ENCODE measurements at regions not wholly inside any gene's neighbourhood (a gene's known extent, or its start where the extent isn't known, plus 50 kb on each side); places are given as distances from the start of the nearest gene placed in this dataset.
"Not testable (repeated sequence)": the region's sequence is repeated elsewhere in the genome, so short reads cannot be mapped to it uniquely, and the experiment has no call there.

- DNase-seq, result no peak
These were observed 175.8 kb upstream of the ANK3 start for GRCh38 chr10:60565492-60565891.

DNA sequence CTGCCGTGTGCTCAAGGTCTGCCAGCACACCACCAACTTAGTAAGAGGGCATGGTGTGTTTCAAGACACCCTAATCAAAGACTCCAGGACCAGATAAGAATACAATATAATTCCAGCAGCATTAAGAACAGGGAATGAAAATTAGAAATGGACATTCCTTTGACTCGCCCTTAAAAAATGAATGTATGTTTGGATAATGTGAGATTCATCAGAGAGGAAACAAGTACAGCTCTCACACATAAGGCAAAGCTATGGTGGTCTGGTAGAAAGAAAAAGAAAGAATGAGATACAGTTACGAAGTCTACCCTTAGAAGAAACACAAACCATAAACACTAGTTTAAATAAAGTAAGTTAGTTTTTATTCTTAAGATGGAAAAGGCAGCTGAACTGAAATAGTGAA lies 174.8 kb upstream of the ANK3 start:
- no peak for DNase-seq

- DNase-seq, result no peak
These were observed 170.8 kb upstream of the ANK3 start for GRCh38 chr10:60560451-60560850.

DNA sequence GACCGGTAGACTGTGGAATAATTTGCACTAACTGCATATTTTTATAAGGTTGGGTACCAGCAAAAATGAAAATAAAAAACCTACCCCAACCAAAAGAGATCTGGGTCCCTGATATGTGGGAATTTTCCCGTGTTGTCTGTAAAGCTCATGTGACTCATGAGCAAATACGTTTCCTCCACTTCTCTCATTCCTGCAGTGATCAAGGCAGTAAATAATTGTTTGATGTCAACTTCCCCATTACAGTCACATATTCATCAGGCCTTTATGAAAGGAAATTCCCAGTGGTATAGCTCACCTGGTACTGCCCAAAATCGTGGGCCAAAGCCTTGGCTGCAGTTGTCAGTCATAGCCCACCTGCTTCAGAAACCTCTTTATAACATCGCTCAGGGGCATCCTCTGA lies 166.0 kb upstream of the ANK3 start:
- DNase-seq, result no peak

DNA sequence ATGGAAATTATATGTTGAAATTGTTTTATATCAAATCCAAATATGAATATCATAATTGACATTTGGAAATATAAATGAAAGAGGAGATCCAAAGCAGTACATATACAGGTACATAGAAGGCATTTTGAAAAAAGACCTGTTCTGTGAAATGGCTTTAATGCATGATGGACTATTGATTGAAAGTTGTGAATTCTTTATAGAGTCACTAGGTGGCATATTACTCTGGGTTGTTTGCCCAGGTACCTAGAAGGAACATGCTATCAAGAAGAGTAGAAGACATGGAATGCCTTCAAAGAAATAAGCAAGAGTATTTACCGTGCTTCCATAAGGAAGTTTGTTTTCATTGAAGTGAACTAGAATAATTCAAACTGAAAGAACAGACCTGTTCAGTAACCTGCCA lies 160.0 kb upstream of the ANK3 start:
- peak; percentile 46 for DNase-seq

DNA sequence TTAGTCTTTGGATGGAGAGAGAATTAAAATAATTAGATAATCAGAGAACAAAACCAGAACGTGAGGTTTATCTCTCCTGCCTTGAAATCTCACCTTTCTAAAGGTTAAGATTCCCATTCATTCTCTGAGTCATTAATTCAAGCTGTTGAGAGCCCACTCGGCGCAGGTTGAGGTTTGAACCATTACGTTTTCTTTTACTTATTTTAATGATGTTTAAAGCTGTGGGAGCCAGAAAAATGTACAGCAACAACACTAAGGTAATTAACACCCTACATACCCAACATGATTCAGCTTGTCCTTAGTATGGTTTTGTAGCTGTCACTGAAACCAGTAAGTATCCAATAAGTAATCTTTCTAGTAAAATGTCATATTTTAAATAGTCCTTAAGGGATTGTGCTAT lies 153.0 kb upstream of the ANK3 start:
- DNase-seq, result no peak

DNA sequence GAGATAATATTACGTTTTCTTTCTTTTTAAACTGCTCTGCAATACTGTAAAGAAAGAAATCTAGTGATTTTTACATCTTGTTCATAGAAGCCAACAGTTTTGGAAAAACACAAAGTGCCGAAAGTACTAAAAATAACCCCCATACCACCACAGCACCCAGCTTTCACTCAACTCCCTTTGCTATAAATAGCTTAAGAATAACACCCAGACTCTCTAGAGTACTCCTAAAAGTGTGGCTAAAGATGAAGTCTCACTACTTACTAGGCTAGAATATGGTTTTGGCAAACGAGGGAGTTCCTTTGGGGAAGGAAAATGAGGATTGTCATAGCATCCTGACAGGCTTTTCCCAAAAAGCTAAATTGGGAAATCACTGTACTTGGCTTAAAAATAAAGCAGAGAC lies 151.8 kb upstream of the ANK3 start:
- no peak for DNase-seq

- no peak for DNase-seq
These were observed 148.0 kb upstream of the ANK3 start for GRCh38 chr10:60537697-60538096.

GRCh38 chr10:60536529-60537114 lies 146.9 kb upstream of the ANK3 start:
- no peak for DNase-seq

DNA sequence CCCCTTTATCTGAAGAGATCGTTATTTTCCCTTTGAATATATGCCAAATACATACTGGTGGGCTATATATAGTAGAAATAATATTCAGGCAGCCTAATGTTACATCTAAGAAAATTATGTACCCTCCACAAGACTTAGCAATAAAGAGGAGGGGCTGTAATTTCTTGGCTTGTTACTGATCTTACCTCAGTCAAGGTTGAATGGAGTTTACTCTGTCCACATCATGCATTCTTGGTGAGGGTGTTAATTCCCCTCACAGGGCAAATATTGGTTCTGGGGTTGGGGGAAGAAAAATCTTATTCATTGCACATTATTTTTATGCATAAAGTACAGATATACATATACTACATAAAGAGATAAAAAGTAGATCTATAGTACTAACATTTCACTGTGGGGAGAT lies 145.8 kb upstream of the ANK3 start:
- DNase-seq, result no peak

DNA sequence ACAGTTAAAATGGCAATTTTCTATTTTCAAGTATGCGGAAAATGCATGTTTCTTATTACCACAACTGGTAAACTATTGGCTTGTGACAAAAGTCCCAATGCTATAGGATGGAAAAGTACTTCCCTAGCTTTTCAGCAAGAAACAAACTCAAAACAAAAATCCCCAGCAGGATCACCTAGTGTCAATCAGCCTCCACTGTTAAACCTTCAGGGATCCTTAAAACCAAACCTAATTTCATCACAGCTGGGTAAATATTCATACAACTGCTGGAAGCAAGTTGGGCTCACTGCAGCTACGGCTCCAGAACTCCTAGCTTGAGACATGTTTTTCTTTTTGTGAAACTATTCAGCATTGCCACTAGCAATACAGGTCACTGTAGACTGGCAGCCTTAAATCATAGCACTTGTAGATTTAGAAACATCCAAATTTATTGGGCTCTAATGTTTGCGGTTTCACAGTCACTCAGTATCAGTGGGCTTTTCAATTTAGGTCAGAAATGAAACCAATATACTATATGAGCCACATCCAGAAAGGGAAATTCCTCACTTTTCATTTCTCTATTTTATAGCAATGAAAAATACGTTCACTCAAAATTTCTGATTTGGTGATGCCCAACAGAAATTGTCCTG lies 145.2 kb upstream of the ANK3 start:
- no peak for DNase-seq

DNA sequence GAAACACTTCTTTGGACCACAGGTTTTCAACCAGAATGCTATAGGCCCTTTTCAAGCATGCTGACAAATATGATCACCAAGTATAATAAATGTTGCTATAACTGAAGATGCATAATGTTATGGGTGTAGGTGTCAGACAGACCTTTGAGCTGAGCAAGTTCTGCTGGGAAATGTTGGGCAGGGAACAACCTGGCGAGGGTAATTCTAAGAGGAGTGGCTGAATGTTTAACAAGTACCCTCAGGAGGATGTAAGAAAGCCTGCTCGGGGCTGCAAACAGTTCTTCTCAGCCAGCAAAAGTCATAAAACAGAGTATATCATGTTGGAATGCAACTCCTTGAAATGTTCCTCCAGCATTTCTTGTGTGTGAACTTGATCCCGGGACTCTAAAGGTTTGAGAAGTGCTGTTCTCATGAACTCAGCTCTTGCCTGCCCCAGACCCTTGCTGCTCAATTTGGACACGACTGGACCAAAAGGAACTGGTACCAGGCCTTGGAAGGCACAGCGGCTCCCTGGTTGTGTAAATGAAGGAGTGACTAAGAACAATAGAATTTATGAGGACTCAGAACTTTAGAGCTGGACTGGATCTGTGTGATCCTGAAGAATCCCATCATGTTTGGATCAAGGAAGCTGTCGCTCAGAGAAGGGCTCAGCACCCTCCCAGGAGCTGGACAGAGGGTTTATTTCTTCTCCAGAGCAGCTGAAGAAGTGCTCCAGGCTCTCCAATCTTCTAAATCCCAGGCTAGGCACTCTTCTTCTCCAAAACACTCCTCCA lies 143.2 kb upstream of the ANK3 start:
- no peak for DNase-seq

GRCh38 chr10:60531006-60531405 lies 141.3 kb upstream of the ANK3 start:
- DNase-seq, result no peak

GRCh38 chr10:60527676-60528075 lies 138.0 kb upstream of the ANK3 start:
- DNase-seq, result no peak

DNA sequence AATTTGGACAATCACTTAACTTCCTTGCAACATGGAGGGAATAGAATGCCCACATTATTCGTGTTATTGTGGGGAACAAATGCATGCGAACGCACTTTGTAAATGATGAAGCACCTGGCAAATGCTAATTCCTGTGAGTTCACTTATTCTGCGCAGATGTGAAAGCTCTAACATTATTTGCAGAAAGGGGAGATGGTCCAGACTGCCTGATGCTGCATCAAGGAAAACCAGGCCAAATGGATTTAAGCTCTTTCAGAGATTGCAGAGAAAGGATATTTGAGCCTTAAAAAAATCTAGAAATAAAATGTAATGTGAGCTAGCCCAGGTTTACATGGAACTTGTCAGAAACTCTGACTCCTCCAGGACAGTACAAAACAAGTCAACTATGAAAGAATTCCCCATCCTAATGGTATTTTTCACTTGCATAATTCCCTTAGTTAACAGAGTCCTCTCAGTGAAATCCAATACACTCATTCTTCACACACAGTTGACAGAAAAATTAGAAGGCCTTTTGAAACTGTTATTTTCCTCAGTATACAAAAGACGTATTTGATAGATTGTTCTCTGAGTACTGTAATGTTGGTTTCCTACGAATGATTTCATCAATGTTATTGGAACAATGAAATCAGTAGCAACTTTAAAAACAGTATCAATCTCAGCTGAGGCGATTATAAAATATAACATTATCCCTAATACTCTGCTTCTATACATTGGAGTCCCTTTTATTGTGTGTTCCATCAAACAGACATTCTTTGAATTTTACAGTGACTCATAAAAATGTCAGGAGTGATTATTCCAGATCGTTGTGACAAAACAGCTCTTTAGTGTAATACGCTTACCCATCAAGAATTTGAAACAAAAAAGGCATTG lies 136.3 kb upstream of the ANK3 start:
- no peak for DNase-seq

GRCh38 chr10:60524541-60524940 lies 134.9 kb upstream of the ANK3 start:
- DNase-seq, result no peak

GRCh38 chr10:60523371-60523770 lies 133.7 kb upstream of the ANK3 start:
- not testable (repeated sequence) for DNase-seq

- DNase-seq, result no peak
These were observed 132.9 kb upstream of the ANK3 start for GRCh38 chr10:60522617-60523016.

DNA sequence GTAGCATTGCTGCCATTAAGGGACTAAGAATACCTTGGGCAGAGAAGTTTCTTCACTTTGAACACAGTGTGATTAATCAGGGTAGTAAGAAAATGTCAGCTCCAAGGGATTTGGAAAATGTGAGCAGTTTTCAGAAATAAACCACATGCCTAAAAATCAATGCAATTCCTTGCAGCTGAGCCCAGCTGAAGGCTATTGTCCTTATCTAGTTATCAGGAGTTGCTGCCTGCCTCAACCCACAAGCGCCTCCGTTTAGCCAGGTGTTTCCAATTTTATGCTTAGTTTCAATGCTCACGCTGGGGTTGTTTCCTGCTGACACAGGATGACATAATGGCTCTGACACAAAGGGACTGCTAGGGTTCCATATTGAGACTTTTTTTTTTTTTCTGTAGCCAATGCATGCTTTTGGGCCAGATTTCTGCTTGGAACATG lies 132.3 kb upstream of the ANK3 start:
- peak; percentile 86 for DNase-seq

GRCh38 chr10:60518745-60519144 lies 129.1 kb upstream of the ANK3 start:
- peak; percentile 73 for DNase-seq

DNA sequence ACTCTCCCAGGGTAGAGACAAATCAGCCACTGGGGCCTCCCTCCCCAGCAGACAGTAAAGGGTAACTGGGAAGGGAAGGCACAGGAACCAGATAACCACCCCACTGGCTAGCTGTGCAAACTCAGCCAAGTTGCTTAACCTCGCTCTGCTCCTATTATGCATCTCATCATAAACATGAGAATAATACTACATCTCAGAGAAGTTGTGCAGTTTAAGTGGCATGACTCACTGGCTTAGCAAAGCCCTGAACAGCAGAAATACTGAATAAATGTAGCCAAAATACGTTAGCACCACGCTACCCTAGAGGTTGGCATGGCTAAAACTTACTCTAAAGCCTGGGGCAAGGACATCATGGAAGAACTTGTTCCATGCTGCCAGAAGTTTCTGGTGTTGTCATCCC lies 128.1 kb upstream of the ANK3 start:
- no peak for DNase-seq

- DNase-seq, result no peak
These were observed 123.6 kb upstream of the ANK3 start for GRCh38 chr10:60513281-60513680.

DNA sequence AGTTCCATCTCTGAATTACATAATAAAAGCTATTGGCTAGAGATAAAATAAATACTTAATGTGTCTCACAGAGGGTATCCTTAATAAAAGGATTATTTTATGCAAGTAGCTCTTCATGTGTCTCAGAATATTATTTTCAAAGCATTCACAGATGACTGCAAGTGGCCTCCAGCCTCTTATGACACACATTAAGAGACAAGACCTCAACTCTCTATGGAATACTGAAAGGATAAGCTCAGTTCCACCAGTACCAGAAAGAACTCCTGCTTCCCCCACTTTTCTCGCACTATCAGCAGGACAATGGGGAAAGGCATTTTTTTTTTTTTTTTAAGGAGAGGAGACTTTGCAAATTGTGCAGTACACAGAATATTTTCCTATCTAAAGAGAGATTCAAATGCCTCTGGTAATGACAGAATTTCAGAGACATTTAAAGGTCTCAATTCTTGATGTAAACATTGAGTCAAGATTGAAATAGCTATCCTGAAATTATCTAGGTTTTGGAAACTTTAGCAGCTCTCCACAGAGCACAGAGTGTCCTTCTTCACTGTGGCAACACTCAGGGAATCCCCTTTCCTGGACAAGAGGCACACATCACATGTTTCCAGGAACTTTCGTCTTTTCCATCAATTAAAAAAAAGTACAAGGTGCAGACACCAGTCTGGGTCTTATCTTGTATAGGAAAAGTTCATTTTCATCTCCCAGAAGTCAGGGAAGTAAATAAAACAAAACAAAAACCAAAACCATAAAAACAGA lies 122.0 kb upstream of the ANK3 start:
- DNase-seq, result no peak
